ENCODE measurements at regions not wholly inside any gene's neighbourhood (a gene's known extent, or its start where the extent isn't known, plus 50 kb on each side); places are given as distances from the start of the nearest gene placed in this dataset.

DNA sequence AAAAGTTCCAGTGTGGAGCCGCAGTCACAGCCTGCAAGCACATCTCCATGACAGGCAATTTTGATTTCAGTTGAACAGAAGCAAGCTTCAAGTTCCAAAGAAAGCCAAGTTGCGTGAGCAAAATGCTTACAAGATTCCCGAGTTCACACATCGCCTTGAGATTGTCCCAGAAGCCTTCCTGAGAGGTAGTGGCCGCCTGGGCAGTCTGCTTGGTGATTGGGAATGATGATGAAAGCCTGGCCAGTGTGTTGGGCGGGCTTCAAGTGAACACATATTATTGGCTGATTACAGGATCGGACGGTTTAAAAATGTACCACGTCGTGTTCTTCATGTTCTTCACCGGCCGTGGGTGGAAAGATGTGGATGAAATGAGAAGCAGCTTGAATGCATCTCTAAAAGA lies 185.5 kb downstream of the FOXL1 start:
- intact Hi-C loops (cut with micrococcal nuclease; ENCODE audit: unreplicated experiment) = loop anchor here (5.0 kb wide), 1 partner anchor 202 kb away; no protein-coding TSS in a partner anchor
- Histone ChIP-seq H3K9me2 (ENCODE audit: insufficient read depth, low read length) (no peaks in the 10 kb centered on the region), H2AFZ (ENCODE audit: low read length) (no peak overlapping the region), H3K4me2 (ENCODE audit: low read length) (no peak overlapping the region), H3K36me3 (ENCODE audit: insufficient read depth, low read length) (no peaks in the 10 kb centered on the region), H3K79me2 (ENCODE audit: insufficient read depth, low read depth, low read length) (no peaks in the 10 kb centered on the region), H3K4me1 (ENCODE audit: insufficient read depth, low read length, poor library complexity, severe bottlenecking) (no peaks in the 10 kb centered on the region), H3K9me3 (ENCODE audit: low read length) (no peaks in the 10 kb centered on the region), H3K4me3 (ENCODE audit: low read depth, low read length, poor library complexity, severe bottlenecking) (no peak overlapping the region), H4K20me1 (ENCODE audit: insufficient read depth, low read length) (no peaks in the 10 kb centered on the region), H3K27ac (ENCODE audit: low read depth, low read length, poor library complexity, severe bottlenecking) (no peak overlapping the region)
- no TSS peak for BruUV-seq (replicated peaks)
- POLR2A ChIA-PET = no interaction called here
- no peak for DNase-seq (ENCODE audit: low spot score)
- TF ChIP-seq EZH2phosphoT487 (IDR thresholded peaks at IDR 0.05; ENCODE audit: borderline replicate concordance, low read depth, low read length) (no peak), CTCF (conservative IDR thresholded peaks at IDR 0.05; ENCODE audit: low read length) (no peak)
- CTCF ChIA-PET (ENCODE audit: unreplicated experiment) = no interaction called here

DNA sequence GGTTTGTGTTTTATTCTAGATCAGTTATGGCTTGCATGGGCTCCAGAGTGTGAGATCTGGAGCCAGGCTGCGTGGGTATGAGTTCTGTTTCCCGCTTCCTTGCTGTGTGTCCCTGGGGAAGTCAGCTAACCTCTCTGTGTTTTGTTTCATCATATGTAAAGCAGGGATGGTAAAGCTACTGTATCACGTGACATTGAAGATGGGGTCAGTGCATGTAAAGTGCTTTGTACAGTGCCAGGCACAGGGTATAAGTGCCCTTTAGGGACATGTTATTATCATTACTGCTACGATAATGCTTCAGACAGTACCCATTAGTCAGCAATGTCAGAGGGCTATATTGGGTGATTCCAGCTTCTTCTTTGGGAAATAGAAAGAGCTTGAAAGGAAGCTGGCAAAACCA lies 186.2 kb downstream of the FOXL1 start:
- no peaks in the 10 kb centered on the region for H3K9me2 ChIP-seq (ENCODE audit: insufficient read depth, low read length)
- no peaks in the 10 kb centered on the region for H3K79me2 ChIP-seq (ENCODE audit: insufficient read depth, low read depth, low read length)
- H3K9me3 ChIP-seq (ENCODE audit: low read length) = no peaks in the 10 kb centered on the region
- H3K4me1 ChIP-seq (ENCODE audit: insufficient read depth, low read length, poor library complexity, severe bottlenecking) = no peaks in the 10 kb centered on the region
- no peak for DNase-seq (ENCODE audit: low spot score)
- H2AFZ ChIP-seq (ENCODE audit: low read length) = no peak overlapping the region
- no peaks in the 10 kb centered on the region for H4K20me1 ChIP-seq (ENCODE audit: insufficient read depth, low read length)
- no peaks in the 10 kb centered on the region for H3K36me3 ChIP-seq (ENCODE audit: insufficient read depth, low read length)
- BruUV-seq (replicated peaks) = no TSS peak
- H3K4me2 ChIP-seq (ENCODE audit: low read length) = no peak overlapping the region
- CTCF ChIA-PET (ENCODE audit: unreplicated experiment) = no interaction called here
- no peak overlapping the region for H3K27ac ChIP-seq (ENCODE audit: low read depth, low read length, poor library complexity, severe bottlenecking)
- TF ChIP-seq EZH2phosphoT487 (IDR thresholded peaks at IDR 0.05; ENCODE audit: borderline replicate concordance, low read depth, low read length) = no peak
- intact Hi-C loops (cut with micrococcal nuclease; ENCODE audit: unreplicated experiment) = loop anchor here (5.0 kb wide), 1 partner anchor 202 kb away; no protein-coding TSS in a partner anchor
- H3K4me3 ChIP-seq (ENCODE audit: low read depth, low read length, poor library complexity, severe bottlenecking) = no peak overlapping the region
- POLR2A ChIA-PET = no interaction called here

DNA sequence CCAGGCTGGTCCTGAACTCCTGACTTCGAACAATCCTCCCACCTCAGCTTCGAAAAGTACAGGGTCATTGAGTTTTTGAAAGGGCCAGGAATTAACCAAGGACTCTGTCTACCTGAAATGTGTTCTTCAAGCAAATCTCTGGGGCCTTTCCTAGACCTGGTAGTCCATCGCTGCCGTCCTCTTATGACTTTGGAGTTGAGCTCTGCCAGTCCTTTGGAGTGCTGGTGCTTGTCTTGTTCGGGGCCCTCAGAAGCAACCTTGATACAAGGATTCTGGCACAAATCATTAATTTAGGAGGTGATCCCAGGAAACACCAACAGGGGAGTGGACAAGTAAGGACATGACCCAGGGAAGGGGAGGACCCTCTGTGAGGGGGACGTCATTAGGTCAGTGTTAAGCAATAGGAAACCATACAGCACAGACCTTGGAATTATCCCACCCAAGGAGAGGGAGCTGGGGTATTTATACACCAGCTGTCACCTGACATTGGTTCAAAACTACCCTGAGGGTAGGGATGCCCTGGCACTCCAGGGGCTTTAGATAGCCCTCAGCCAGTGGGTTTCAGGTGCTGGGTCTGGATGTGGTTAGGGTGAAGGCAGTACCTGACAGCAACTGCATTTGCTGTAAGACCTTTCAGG lies 187.2 kb downstream of the FOXL1 start:
- no peaks in the 10 kb centered on the region for H4K20me1 ChIP-seq (ENCODE audit: insufficient read depth, low read length)
- no peak overlapping the region for H3K4me2 ChIP-seq (ENCODE audit: low read length)
- H3K9me2 ChIP-seq (ENCODE audit: insufficient read depth, low read length) = no peaks in the 10 kb centered on the region
- TF ChIP-seq EZH2phosphoT487 (IDR thresholded peaks at IDR 0.05; ENCODE audit: borderline replicate concordance, low read depth, low read length) (no peak), CTCF (conservative IDR thresholded peaks at IDR 0.05; ENCODE audit: low read length) (no peak)
- H3K79me2 ChIP-seq (ENCODE audit: insufficient read depth, low read depth, low read length) = no peaks in the 10 kb centered on the region
- no TSS peak for BruUV-seq (replicated peaks)
- intact Hi-C loops (cut with micrococcal nuclease; ENCODE audit: unreplicated experiment) = no loop called here
- no peaks in the 10 kb centered on the region for H3K4me1 ChIP-seq (ENCODE audit: insufficient read depth, low read length, poor library complexity, severe bottlenecking)
- CTCF ChIA-PET (ENCODE audit: unreplicated experiment) = no interaction called here
- no peak for DNase-seq (ENCODE audit: low spot score)
- no peaks in the 10 kb centered on the region for H3K36me3 ChIP-seq (ENCODE audit: insufficient read depth, low read length)
- H2AFZ ChIP-seq (ENCODE audit: low read length) = no peak overlapping the region
- H3K4me3 ChIP-seq (ENCODE audit: low read depth, low read length, poor library complexity, severe bottlenecking) = no peak overlapping the region
- H3K9me3 ChIP-seq (ENCODE audit: low read length) = no peaks in the 10 kb centered on the region
- no peak overlapping the region for H3K27ac ChIP-seq (ENCODE audit: low read depth, low read length, poor library complexity, severe bottlenecking)
- POLR2A ChIA-PET = no interaction called here

Measured in OCI-LY7 (cell line).